NB4 (cell line): ENCODE measurements at regions not wholly inside any gene's neighbourhood (a gene's known extent, or its start where the extent isn't known, plus 50 kb on each side); places are given as distances from the start of the nearest gene placed in this dataset.

Experiments used
- DNase-seq: peaks from one replicate; pipeline ENCODE4 v3.0.0; 2010; ENCODE audit warnings: low read depth
- H3K4me3 ChIP-seq: one replicate; pipeline ENCODE4 v1.5.1; 2011; ENCODE audit warnings: mild to moderate bottlenecking, low read depth, low read length, moderate library complexity
- MYC ChIP-seq: IDR thresholded peaks from 2 replicates; pipeline ENCODE4 v1.6.1; 2011; ENCODE audit warnings: low read depth, low read length
- POLR2A ChIP-seq: IDR thresholded peaks from 2 replicates; pipeline ENCODE4 v1.6.1; 2011; ENCODE audit warnings: mild to moderate bottlenecking; ENCODE audit not compliant: insufficient read length; ENCODE audit errors: extremely low read depth
- TF ChIP-seq, protein P1 (sequence below): IDR thresholded peaks from one replicate; pipeline ENCODE4 v1.5.1; 2012; ENCODE audit warnings: low read depth, low read length
- TF ChIP-seq, protein P2 (sequence below): IDR thresholded peaks from 2 replicates; pipeline ENCODE4 v1.6.1; 2011; ENCODE audit warnings: low read depth, low read length

DNA sequence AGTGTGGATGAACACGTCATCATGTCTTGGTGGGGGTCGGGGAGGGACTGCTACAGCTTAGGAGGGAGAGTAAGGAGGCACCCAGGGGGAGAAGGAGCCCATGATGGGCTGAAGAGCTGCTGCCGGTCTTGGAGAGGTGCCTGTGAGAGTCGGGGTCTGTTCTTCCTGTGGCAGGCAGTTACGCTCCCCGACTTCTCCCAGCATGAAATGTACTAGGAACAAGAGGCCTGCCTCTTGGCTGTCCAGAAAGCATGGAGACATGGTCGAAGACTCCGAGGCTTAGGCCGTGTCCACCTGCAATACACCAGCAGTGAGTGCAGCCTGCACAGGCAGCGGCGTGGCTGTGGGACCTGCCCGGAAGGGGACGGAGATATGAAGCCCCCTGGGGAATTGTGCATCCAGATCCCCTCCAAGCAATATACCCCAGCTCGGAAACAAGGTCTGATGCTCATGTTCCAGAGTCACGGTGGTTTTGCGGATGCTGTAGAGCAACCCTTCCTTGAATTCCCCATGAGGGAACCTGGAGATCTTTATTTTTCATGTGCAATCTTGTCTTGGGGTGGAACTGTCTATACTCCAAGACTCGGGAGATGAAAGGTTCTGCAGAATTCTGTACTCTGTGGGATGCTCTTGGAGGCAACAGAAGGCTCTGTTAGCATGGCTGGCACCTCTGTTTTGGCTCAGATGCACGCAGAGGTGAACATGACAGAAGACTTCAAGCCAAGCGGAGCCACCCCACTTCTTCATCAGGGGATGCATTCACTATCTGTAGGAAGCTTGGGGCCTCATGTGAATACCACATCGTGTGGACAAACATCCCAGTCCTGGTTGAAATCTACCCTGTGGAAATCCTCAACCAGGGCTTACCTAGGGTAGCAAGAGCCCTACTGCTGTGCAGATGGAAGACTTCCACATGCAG lies 374.9 kb upstream of the IRX4 start:
- TF ChIP-seq MYC: no peak
- TF ChIP-seq, protein P1, sequence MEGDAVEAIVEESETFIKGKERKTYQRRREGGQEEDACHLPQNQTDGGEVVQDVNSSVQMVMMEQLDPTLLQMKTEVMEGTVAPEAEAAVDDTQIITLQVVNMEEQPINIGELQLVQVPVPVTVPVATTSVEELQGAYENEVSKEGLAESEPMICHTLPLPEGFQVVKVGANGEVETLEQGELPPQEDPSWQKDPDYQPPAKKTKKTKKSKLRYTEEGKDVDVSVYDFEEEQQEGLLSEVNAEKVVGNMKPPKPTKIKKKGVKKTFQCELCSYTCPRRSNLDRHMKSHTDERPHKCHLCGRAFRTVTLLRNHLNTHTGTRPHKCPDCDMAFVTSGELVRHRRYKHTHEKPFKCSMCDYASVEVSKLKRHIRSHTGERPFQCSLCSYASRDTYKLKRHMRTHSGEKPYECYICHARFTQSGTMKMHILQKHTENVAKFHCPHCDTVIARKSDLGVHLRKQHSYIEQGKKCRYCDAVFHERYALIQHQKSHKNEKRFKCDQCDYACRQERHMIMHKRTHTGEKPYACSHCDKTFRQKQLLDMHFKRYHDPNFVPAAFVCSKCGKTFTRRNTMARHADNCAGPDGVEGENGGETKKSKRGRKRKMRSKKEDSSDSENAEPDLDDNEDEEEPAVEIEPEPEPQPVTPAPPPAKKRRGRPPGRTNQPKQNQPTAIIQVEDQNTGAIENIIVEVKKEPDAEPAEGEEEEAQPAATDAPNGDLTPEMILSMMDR: no peak
- TF ChIP-seq, protein P2, sequence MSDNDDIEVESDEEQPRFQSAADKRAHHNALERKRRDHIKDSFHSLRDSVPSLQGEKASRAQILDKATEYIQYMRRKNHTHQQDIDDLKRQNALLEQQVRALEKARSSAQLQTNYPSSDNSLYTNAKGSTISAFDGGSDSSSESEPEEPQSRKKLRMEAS: no peak
- TF ChIP-seq POLR2A: no peak
- DNase-seq: no peak
- no peak overlapping the region for H3K4me3 ChIP-seq

DNA sequence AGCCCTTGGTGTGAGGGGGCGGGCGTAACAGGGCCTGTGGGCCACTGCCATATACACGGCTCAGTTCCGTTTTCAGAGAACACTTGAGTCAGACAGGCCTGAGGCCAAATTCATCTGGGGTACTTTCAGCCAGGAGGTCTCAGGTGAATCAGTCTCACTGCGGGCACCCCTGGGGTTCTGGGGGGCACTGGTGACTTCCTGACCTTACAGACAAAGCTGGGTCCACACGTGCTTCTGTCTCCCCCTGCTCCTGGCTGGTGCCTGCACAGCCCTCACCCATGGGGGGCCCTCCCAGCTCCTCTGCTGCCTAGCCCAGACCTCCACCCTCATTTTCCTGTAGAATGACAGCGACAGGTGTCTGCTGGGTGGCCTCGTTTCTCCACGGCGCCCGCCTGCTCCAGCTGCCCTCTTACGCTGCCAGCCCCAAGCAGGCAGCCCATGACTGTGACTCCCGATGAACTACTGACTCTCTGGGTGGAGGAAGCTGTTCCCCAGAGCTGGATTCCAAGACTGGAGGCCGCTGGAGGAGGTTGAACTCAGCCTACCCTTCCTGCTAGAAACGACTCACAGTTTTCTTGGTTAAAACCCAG lies 374.1 kb upstream of the IRX4 start:
- no peak overlapping the region for H3K4me3 ChIP-seq
- TF ChIP-seq POLR2A (no peak), MYC (no peak)
- DNase-seq: no peak

DNA sequence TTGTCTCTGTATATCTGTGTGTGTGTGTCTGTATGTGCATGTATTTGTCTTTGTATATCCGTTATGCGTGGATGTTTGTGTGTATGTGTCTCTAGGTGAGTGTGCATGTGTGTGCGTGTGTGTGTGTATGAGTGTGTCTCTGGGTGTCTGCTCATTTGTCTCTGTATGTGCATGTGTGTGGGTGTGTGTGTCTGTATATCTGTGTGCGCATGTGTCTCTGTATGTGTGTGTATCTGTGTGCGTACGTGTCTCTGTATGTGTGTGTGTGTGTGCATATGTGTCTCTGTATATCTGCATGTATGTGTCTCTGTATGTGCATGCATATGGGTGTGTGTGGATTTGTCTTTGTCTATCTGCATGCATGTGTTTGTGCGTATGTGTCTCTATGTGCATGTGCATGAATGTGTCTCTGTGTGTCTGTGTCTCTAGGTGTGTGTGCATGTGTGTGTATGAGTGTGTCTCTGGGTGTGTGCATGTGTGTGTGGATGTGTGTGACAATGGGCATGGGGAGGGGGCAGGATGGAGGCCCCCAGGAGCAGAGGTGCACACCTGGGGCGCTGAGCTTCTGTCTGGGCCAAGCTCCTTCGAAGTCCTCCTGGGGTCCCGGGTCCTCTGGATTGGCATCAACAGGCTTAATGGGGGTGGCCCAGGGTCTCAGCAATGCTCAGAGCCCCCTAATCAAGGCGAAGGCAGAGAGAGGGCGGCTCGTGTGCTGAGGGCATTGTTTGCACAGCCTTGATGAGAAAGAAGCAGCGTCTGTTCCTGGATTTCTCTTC lies 373.4 kb upstream of the IRX4 start:
- no peak overlapping the region for H3K4me3 ChIP-seq
- TF ChIP-seq MYC (no peak), POLR2A (no peak)
- TF ChIP-seq, protein P1: no peak
- TF ChIP-seq, protein P2: no peak
- no peak for DNase-seq

DNA sequence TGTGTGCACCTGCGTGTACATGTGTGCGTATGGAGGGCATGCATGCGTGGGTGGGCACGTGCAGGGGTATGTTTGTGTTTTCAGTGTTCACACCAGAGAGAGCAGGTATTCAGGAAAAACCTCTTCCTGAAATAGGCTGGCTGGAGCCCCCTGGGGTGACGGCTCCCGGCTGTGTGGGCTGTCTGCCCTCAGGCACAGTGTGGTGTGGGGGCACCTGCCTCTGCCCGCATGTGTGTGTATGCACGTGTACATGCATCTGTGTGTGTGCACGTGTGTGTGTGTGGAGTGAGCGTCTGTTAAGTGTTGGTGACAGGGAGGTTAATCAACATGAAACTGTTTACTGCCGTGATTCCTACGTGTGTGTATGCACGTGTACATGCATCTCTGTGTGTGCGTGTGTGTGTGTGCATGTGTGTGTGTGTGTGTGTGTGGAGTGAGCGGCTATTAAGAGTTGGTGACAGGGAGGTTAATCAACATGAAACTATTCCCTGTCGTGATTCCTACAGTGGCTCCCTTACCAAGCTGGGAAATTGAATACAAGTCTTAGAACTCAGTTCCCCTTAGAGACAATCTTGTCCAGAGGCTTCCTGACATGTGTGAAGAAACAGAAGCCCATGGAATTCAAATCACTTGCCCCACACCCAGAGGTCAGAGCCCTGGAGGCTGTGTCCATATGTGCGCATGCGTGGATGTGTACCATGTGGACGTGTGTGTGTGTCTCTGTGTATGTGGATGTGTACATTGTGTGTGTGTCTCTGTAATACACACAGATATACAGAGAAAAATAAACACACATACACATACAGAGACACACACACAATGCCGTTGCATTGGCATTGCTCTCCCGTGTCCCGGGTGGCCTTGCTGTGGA lies 372.4 kb upstream of the IRX4 start:
- H3K4me3 ChIP-seq: no peak overlapping the region
- TF ChIP-seq POLR2A (no peak), MYC (no peak)
- TF ChIP-seq, protein P2: peak; percentile 8; the same call in 1 of the 2 replicates
- TF ChIP-seq, protein P1: no peak
- DNase-seq: no peak

DNA sequence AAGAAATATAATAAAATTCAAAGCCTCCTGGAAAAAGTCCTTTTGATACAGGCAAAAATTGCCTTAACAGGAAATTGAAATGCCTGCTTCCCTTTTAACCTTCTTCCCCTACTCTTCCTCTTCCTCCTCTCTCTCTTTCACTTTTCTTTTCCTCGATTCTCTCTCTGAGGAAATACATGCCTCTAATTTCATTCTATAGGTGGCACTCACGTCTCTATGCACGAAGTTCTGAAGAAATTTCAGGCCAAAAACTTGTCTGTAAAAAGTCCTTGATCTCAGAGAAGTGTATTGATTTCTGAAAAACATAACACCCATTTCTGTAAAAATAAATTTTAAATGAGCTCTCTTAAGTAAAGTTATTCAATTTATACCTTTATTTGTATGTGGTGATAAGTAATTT lies 371.7 kb upstream of the IRX4 start:
- H3K4me3 ChIP-seq: no peak overlapping the region
- TF ChIP-seq, protein P1: no peak
- no peak for TF ChIP-seq MYC
- TF ChIP-seq, protein P2: no peak
- no peak for DNase-seq
